ENCODE measurements at regions not wholly inside any gene's neighbourhood (a gene's known extent, or its start where the extent isn't known, plus 50 kb on each side); places are given as distances from the start of the nearest gene placed in this dataset.

- TF ChIP-seq ATF1 (CRISPR knock-in tag; IDR thresholded peaks at IDR 0.05) (no peak), ESRRA (CRISPR knock-in tag; IDR thresholded peaks at IDR 0.05; ENCODE audit: borderline replicate concordance) (no peak), SP1 (CRISPR knock-in tag; conservative IDR thresholded peaks at IDR 0.05) (no peak), SOX15 (CRISPR knock-in tag; IDR thresholded peaks at IDR 0.05) (no peak), NR1H2 (CRISPR knock-in tag; IDR thresholded peaks at IDR 0.05) (no peak), RELA (CRISPR knock-in tag; IDR thresholded peaks at IDR 0.05; ENCODE audit: borderline replicate concordance) (no peak), GABPB1 (CRISPR knock-in tag; IDR thresholded peaks at IDR 0.05) (no peak)
- TF ChIP-seq, protein P1, sequence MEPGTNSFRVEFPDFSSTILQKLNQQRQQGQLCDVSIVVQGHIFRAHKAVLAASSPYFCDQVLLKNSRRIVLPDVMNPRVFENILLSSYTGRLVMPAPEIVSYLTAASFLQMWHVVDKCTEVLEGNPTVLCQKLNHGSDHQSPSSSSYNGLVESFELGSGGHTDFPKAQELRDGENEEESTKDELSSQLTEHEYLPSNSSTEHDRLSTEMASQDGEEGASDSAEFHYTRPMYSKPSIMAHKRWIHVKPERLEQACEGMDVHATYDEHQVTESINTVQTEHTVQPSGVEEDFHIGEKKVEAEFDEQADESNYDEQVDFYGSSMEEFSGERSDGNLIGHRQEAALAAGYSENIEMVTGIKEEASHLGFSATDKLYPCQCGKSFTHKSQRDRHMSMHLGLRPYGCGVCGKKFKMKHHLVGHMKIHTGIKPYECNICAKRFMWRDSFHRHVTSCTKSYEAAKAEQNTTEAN (CRISPR knock-in tag; IDR thresholded peaks at IDR 0.05): no peak
Measured at GRCh38 chr11:113623114-113623513, 83.0 kb downstream of the TMPRSS5 start (continued).

DNA sequence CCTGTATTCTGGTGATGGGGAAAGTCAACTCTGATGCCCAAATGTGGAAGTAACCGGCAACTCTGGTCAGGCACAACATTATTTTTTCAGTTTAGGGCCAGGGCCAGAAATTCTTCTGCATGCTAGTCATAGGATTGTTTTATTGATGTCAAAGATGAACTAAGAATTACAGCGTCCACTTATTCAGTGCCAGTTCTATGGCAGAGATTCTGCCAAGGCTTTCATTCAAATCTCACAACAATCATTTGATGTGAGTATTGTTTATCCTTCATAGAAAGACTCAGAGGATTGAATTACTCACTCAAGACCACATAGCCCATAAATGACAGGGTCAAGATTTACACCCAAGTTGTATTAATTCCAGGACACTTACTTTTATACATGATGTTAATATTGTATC is 87.7 kb downstream of the TMPRSS5 start:
- H3K9me3 Mint-ChIP-seq: peaks cover 26% of the 10 kb centered on the region
- no peak overlapping the region for H3K4me3 Mint-ChIP-seq
- H3K4me1 Mint-ChIP-seq: peaks cover 4% of the 10 kb centered on the region
- ATAC-seq (no peak), DNase-seq (ENCODE audit: low spot score) (no peak)
- TF ChIP-seq, protein P2, sequence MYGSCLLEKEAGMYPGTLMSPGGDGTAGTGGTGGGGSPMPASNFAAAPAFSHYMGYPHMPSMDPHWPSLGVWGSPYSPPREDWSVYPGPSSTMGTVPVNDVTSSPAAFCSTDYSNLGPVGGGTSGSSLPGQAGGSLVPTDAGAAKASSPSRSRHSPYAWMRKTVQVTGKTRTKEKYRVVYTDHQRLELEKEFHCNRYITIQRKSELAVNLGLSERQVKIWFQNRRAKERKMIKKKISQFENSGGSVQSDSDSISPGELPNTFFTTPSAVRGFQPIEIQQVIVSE (CRISPR knock-in tag; IDR thresholded peaks at IDR 0.05; ENCODE audit: borderline replicate concordance): no peak
- H3K36me3 Mint-ChIP-seq: peaks cover 15% of the 10 kb centered on the region
- 0 out of 2 replicates have a peak, but pooled peaks cover 3% of the 10 kb centered on the region for H3K27me3 Mint-ChIP-seq (ENCODE audit: low read depth)
- ChIA-PET CTCF (no interaction called here), POLR2A (no interaction called here)
- H3K27ac Mint-ChIP-seq: no peak overlapping the region

GRCh38 chr11:113615773-113616172 is 90.3 kb downstream of the TMPRSS5 start:
- POLR2A ChIA-PET: interaction anchor here (0.6 kb wide), 1 partner anchor 166 kb away, joined by 3 read pairs; no protein-coding TSS in a partner anchor

More at GRCh38 chr11:113615773-113616172, 90.3 kb downstream of the TMPRSS5 start:
- Mint-ChIP-seq H3K27me3 (ENCODE audit: low read depth) (0 out of 2 replicates have a peak, but pooled peaks cover 3% of the 10 kb centered on the region), H3K27ac (no peak overlapping the region), H3K9me3 (peaks cover 22% of the 10 kb centered on the region), H3K4me1 (peaks cover 4% of the 10 kb centered on the region), H3K36me3 (peaks cover 11% of the 10 kb centered on the region), H3K4me3 (no peak overlapping the region)
- DNase-seq (ENCODE audit: low spot score) (no peak), ATAC-seq (no peak)
- TF ChIP-seq SMAD3 (CRISPR knock-in tag; IDR thresholded peaks at IDR 0.05; ENCODE audit: borderline replicate concordance) (no peak), CREM (CRISPR knock-in tag; IDR thresholded peaks at IDR 0.05) (no peak), TCF7 (CRISPR knock-in tag; IDR thresholded peaks at IDR 0.05; ENCODE audit: low read depth) (no peak), ZMAT4 (CRISPR knock-in tag; IDR thresholded peaks at IDR 0.05) (no peak), ZNF281 (CRISPR knock-in tag; IDR thresholded peaks at IDR 0.05) (no peak), JUN (CRISPR knock-in tag; IDR thresholded peaks at IDR 0.05) (no peak), ZNF396 (CRISPR knock-in tag; IDR thresholded peaks at IDR 0.05; ENCODE audit: borderline replicate concordance) (no peak)
- TF ChIP-seq, protein P3, sequence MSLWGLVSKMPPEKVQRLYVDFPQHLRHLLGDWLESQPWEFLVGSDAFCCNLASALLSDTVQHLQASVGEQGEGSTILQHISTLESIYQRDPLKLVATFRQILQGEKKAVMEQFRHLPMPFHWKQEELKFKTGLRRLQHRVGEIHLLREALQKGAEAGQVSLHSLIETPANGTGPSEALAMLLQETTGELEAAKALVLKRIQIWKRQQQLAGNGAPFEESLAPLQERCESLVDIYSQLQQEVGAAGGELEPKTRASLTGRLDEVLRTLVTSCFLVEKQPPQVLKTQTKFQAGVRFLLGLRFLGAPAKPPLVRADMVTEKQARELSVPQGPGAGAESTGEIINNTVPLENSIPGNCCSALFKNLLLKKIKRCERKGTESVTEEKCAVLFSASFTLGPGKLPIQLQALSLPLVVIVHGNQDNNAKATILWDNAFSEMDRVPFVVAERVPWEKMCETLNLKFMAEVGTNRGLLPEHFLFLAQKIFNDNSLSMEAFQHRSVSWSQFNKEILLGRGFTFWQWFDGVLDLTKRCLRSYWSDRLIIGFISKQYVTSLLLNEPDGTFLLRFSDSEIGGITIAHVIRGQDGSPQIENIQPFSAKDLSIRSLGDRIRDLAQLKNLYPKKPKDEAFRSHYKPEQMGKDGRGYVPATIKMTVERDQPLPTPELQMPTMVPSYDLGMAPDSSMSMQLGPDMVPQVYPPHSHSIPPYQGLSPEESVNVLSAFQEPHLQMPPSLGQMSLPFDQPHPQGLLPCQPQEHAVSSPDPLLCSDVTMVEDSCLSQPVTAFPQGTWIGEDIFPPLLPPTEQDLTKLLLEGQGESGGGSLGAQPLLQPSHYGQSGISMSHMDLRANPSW (CRISPR knock-in tag; conservative IDR thresholded peaks at IDR 0.05; ENCODE audit: low read depth): no peak
- TF ChIP-seq, protein P4, sequence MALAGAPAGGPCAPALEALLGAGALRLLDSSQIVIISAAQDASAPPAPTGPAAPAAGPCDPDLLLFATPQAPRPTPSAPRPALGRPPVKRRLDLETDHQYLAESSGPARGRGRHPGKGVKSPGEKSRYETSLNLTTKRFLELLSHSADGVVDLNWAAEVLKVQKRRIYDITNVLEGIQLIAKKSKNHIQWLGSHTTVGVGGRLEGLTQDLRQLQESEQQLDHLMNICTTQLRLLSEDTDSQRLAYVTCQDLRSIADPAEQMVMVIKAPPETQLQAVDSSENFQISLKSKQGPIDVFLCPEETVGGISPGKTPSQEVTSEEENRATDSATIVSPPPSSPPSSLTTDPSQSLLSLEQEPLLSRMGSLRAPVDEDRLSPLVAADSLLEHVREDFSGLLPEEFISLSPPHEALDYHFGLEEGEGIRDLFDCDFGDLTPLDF (CRISPR knock-in tag; IDR thresholded peaks at IDR 0.05): no peak
- TF ChIP-seq, protein P5, sequence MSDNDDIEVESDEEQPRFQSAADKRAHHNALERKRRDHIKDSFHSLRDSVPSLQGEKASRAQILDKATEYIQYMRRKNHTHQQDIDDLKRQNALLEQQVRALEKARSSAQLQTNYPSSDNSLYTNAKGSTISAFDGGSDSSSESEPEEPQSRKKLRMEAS (CRISPR knock-in tag; IDR thresholded peaks at IDR 0.05): no peak
- CTCF ChIA-PET: interaction anchor here (1.0 to 1.5 kb wide), 2 partner anchors 13 to 74 kb away, joined by 3 to 4 read pairs; no protein-coding TSS in a partner anchor
